Activated T-cell treated with anti-CD3 and anti-CD28 coated beads, Interleukin-2, amount 50 U/mL, for 4 hours (primary cell): ENCODE measurements at regions not wholly inside any gene's neighbourhood (a gene's known extent, or its start where the extent isn't known, plus 50 kb on each side); places are given as distances from the start of the nearest gene placed in this dataset.
"Not testable (repeated sequence)": the region's sequence is repeated elsewhere in the genome, so short reads cannot be mapped to it uniquely, and the experiment has no call there.

Experiments used
- ATAC-seq, 2 donors: fragments of 200-7000 bp; cut with Tn5 transposase; one replicate each; pipeline ENCODE4 v1.10.0; 2021
- DNase-seq: peaks from one replicate; pipeline ENCODE4 v3.0.0-alpha.2; 2020
- H3K27me3 Mint-ChIP-seq: one replicate; pipeline ENCODE4 v1.8.0; 2021; ENCODE audit warnings: low read depth, mixed read lengths
- H3K36me3 Mint-ChIP-seq: one replicate; pipeline ENCODE4 v1.8.0; 2022; ENCODE audit warnings: mixed read lengths; ENCODE audit not compliant: insufficient read depth
- H3K4me1 Mint-ChIP-seq: one replicate; pipeline ENCODE4 v1.8.0; 2021; ENCODE audit warnings: low read depth, mixed read lengths
- H3K4me3 Mint-ChIP-seq: one replicate; pipeline ENCODE4 v1.8.0; 2021; ENCODE audit warnings: mild to moderate bottlenecking, moderate library complexity, mixed read lengths
- H3K9me3 Mint-ChIP-seq: one replicate; pipeline ENCODE4 v1.8.0; 2021; ENCODE audit warnings: mixed read lengths

- ATAC-seq = no peak
- no peaks in the 10 kb centered on the region for H3K4me1 Mint-ChIP-seq
- no peak overlapping the region for H3K4me3 Mint-ChIP-seq
- peaks cover 14% of the 10 kb centered on the region for H3K9me3 Mint-ChIP-seq
- DNase-seq = no peak
- H3K36me3 Mint-ChIP-seq = no peaks in the 10 kb centered on the region
- H3K27me3 Mint-ChIP-seq = no peaks in the 10 kb centered on the region
Observed at GRCh38 chr13:70523622-70524021, 415.4 kb upstream of the KLHL1 start.

DNA sequence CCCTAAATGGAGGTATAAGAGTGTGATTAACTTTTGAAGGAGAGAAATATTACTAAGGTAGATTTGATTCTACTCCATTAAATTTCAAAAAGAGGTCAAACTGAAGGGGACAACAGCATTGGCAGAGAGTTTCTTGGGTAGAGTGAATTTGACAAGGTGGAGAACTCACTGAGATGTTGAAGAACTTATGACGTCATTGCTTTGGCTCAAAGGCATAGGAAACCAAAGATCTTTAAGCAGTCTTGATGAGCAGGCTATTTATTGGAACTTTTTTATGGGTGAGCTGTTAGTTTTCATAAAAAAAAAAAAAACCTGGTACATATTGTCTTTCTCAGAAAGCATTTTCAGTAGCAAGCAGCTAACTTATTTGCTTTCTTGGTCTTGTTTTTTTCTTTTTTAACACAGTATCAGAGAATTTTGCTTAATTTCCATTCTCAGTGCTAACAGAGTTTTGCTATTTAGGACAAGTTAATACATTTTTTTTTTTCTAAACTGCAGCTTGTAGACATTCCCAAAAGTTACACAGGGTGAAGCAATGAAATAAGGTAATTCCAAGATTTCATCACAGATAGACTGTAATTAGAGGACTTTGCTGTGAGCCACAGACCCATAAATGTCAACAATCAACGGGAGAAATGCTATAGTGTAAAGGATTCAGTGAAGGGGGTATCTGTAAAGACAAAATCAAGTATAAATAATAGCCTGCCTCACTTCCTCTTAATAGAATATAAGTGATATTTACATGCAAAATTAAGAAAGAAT, 412.2 kb upstream of the KLHL1 start:
- no peaks in the 10 kb centered on the region for H3K4me1 Mint-ChIP-seq
- no peaks in the 10 kb centered on the region for H3K36me3 Mint-ChIP-seq
- DNase-seq (no peak), ATAC-seq (no peak)
- H3K27me3 Mint-ChIP-seq = no peaks in the 10 kb centered on the region
- peaks cover 14% of the 10 kb centered on the region for H3K9me3 Mint-ChIP-seq
- H3K4me3 Mint-ChIP-seq = no peak overlapping the region

GRCh38 chr13:70518081-70518480, 409.8 kb upstream of the KLHL1 start:
- no peaks in the 10 kb centered on the region for H3K27me3 Mint-ChIP-seq
- H3K36me3 Mint-ChIP-seq = no peaks in the 10 kb centered on the region
- ATAC-seq = no peak
- no peaks in the 10 kb centered on the region for H3K4me1 Mint-ChIP-seq
- no peak for DNase-seq
- peaks cover 8% of the 10 kb centered on the region for H3K9me3 Mint-ChIP-seq
- H3K4me3 Mint-ChIP-seq = no peak overlapping the region

DNA sequence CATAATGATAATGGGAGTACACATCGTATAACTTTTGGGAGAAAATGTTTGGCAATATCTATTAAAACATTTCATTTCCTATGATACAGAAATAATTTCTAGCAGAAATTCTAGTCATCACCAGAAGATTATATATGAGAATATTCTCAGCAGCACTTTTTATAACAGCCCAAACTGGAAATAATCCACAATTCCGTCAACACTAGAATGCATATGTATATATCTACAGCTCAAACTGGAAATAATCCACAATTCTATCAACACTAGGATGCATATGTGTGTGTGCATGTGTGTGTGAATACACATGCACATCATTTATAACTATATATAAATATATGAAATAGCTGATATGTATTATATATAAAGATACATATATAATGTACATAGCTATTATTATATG, 408.0 kb upstream of the KLHL1 start:
- ATAC-seq = no peak
- no peak overlapping the region for H3K4me3 Mint-ChIP-seq
- no peaks in the 10 kb centered on the region for H3K27me3 Mint-ChIP-seq

GRCh38 chr13:70511861-70512417, 403.7 kb upstream of the KLHL1 start:
- not testable (repeated sequence) for H3K36me3 Mint-ChIP-seq, H3K4me1 Mint-ChIP-seq, H3K9me3 Mint-ChIP-seq, H3K27me3 Mint-ChIP-seq, H3K4me3 Mint-ChIP-seq, ATAC-seq, DNase-seq

More for the DNA sequence above, 408.0 kb upstream of the KLHL1 start:
- no peak for DNase-seq
- H3K36me3 Mint-ChIP-seq = no peaks in the 10 kb centered on the region
- peaks cover 8% of the 10 kb centered on the region for H3K9me3 Mint-ChIP-seq
- H3K4me1 Mint-ChIP-seq = no peaks in the 10 kb centered on the region

GRCh38 chr13:70505809-70506208, 397.6 kb upstream of the KLHL1 start:
- Mint-ChIP-seq H3K27me3 (no peaks in the 10 kb centered on the region), H3K4me1 (no peaks in the 10 kb centered on the region), H3K4me3 (no peak overlapping the region), H3K36me3 (no peaks in the 10 kb centered on the region), H3K9me3 (peaks cover 10% of the 10 kb centered on the region)
- ATAC-seq = no peak
- no peak for DNase-seq

DNA sequence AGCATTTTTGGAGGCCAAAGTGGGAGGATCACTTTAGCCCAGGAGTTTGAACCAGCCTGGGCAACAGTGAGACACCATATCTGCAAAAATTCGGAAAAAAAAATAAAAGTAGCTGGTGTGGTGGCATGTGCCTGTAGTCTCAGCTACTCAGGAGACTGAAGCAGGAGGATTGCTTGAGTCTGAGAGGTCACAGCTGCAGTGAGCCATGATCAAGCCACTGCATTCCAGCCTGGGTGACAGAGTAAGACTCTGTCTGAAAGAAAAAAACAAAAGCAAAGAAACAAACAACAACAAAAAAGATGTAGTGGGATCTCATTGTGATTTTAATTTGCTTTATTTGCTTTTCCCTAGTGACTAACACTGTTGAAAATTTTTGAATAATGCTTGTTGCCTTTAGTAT, 394.7 kb upstream of the KLHL1 start:
- Mint-ChIP-seq H3K9me3 (peaks cover 4% of the 10 kb centered on the region), H3K4me3 (no peak overlapping the region), H3K4me1 (no peaks in the 10 kb centered on the region), H3K36me3 (no peaks in the 10 kb centered on the region), H3K27me3 (no peaks in the 10 kb centered on the region)
- DNase-seq (no peak), ATAC-seq (no peak)

GRCh38 chr13:70490320-70490935, 382.2 kb upstream of the KLHL1 start:
- Mint-ChIP-seq H3K27me3 (no peaks in the 10 kb centered on the region), H3K9me3 (peaks cover 26% of the 10 kb centered on the region), H3K4me1 (no peaks in the 10 kb centered on the region), H3K4me3 (no peak overlapping the region), H3K36me3 (no peaks in the 10 kb centered on the region)
- DNase-seq = no peak
- ATAC-seq = no peak

- no peak for ATAC-seq
- no peak overlapping the region for H3K4me3 Mint-ChIP-seq
- no peaks in the 10 kb centered on the region for H3K36me3 Mint-ChIP-seq
- no peaks in the 10 kb centered on the region for H3K4me1 Mint-ChIP-seq
- H3K27me3 Mint-ChIP-seq = no peaks in the 10 kb centered on the region
- no peak for DNase-seq
- peaks cover 10% of the 10 kb centered on the region for H3K9me3 Mint-ChIP-seq
Observed at GRCh38 chr13:70484931-70485330, 376.7 kb upstream of the KLHL1 start.

DNA sequence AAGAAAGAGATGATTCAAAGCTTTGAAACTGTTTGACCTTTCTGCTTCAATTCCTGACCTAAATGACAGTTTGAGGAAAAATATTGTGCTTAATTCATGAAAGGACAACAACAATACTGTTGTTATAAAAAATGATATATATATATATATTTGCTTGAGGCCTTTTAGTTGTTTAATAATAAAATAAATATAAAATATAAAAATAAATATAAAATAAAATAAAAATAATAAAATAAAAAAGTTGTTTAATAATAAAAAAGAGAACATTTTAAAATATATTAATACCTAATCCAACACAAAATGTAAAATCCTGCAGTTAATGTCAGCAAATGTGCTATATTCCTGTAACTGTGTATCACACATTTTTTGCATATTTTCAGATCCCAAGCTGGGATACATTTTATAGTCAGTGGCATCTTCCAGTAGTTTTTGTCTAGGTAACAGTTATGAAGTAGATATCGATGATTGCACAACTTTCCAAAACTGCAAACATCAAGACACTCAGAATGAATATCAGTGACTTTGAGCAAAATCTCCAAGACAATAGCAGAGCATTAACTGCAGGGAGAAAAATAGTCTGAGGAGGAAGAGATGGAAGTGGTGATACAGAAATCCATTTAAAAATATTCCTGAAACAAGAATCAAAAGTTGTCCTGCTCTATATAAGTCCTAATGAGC, 375.5 kb upstream of the KLHL1 start:
- Mint-ChIP-seq H3K4me3 (no peak overlapping the region), H3K4me1 (no peaks in the 10 kb centered on the region), H3K27me3 (no peaks in the 10 kb centered on the region), H3K36me3 (no peaks in the 10 kb centered on the region), H3K9me3 (peaks cover 6% of the 10 kb centered on the region)
- no peak for DNase-seq
- ATAC-seq = no peak

DNA sequence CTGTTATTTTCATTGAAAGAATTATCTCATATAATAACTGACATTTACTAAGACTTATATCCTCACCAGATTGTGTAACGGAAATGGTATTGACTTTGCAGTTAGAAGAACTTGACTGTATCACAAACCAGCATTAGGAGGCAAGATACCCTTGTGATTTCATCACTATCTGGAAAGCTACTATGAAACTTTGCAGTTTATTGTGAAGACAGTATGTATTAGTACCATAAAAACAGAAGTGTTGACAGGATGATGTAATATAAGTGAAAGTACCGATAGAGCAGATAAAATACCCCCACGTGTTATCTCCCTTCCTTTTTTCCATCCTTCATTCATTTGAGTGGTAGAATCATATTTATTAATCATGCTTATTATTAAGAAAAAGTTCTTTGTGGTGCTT, 365.7 kb upstream of the KLHL1 start:
- no peak overlapping the region for H3K4me3 Mint-ChIP-seq
- peaks cover 15% of the 10 kb centered on the region for H3K9me3 Mint-ChIP-seq
- H3K36me3 Mint-ChIP-seq = no peaks in the 10 kb centered on the region
- H3K27me3 Mint-ChIP-seq = no peaks in the 10 kb centered on the region
- ATAC-seq = no peak
- H3K4me1 Mint-ChIP-seq = no peaks in the 10 kb centered on the region
- no peak for DNase-seq

- no peaks in the 10 kb centered on the region for H3K4me1 Mint-ChIP-seq
- no peaks in the 10 kb centered on the region for H3K36me3 Mint-ChIP-seq
- H3K27me3 Mint-ChIP-seq = no peaks in the 10 kb centered on the region
- peaks cover 16% of the 10 kb centered on the region for H3K9me3 Mint-ChIP-seq
- ATAC-seq (no peak), DNase-seq (no peak)
- H3K4me3 Mint-ChIP-seq = no peak overlapping the region
Observed at GRCh38 chr13:70469077-70469476, 360.8 kb upstream of the KLHL1 start.

DNA sequence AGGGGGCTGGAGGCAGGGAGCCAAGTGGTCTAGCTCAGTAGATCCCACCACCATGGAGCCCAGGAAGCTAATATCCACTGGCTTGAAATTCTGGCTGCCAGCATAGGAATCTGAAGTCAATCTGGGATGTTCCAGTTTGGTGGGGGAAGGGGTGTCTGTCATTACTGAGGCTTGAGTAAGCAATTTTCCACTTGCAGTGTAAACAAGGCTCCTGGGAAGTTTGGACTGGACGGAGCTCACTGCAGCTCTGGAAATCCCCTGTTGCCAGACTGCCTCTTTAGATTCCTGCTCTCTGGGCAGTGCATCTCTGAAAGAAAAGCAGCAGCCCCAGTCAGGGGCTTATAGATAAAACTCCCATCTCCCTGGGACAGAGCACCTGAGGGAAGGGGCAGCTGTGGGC, 349.2 kb upstream of the KLHL1 start:
- no peaks in the 10 kb centered on the region for H3K4me1 Mint-ChIP-seq
- ATAC-seq = no peak

GRCh38 chr13:70448820-70449219, 340.6 kb upstream of the KLHL1 start:
- ATAC-seq (no peak), DNase-seq (no peak)
- H3K36me3 Mint-ChIP-seq = no peaks in the 10 kb centered on the region
- H3K4me1 Mint-ChIP-seq = no peaks in the 10 kb centered on the region
- H3K4me3 Mint-ChIP-seq = no peak overlapping the region
- no peaks in the 10 kb centered on the region for H3K27me3 Mint-ChIP-seq
- H3K9me3 Mint-ChIP-seq = peaks cover 16% of the 10 kb centered on the region

More for the DNA sequence above, 349.2 kb upstream of the KLHL1 start:
- Mint-ChIP-seq H3K27me3 (no peaks in the 10 kb centered on the region), H3K36me3 (no peaks in the 10 kb centered on the region), H3K4me3 (no peak overlapping the region), H3K9me3 (peaks cover 23% of the 10 kb centered on the region)
- no peak for DNase-seq
